PC-3 (cell line): ENCODE measurements at regions not wholly inside any gene's neighbourhood (a gene's known extent, or its start where the extent isn't known, plus 50 kb on each side); places are given as distances from the start of the nearest gene placed in this dataset.

ENCODE experiments used
- ATAC-seq: fragments of 200-7000 bp; cut with Tn5 transposase; 2 replicates; pipeline ENCODE4 v1.9.1; 2020; ENCODE audit warnings: mild to moderate bottlenecking, moderate library complexity
- BruUV-seq: library from RNA; stranded (reverse); fragments of 400-500 nt; replicated peaks from 2 replicates; lab custom pipeline; 2021; lab: Mats Ljungman, UMichigan
- CTCF ChIA-PET: fragments of 300-600 bp; sonication (Branson Sonifier 250); formaldehyde crosslinking; loops from one replicate; lab custom pipeline; 2022; ENCODE audit warnings: antibody characterized with exemption; lab: Charles Lee
- POLR2A ChIA-PET: fragments of 300-600 bp; sonication (Branson Sonifier 250); formaldehyde crosslinking; loops from one replicate; lab custom pipeline; 2022; ENCODE audit warnings: antibody characterized with exemption; ENCODE audit not compliant: unreplicated experiment; lab: Charles Lee
- DNase-seq: peaks from one replicate; pipeline ENCODE4 v3.0.0-alpha.2; 2015
- H2AFZ ChIP-seq: fragments of 300-600 bp; sonication (generic); 2 replicates; pipeline ENCODE4 v1.6.0; 2016; ENCODE audit warnings: antibody characterized with exemption, low read length
- H3F3A ChIP-seq: fragments of 300-600 bp; sonication (generic); one replicate; pipeline ENCODE4 v1.6.0; 2017; ENCODE audit warnings: antibody characterized with exemption, low read length, control low read depth, mild to moderate bottlenecking; ENCODE audit not compliant: unreplicated experiment
- H3K27ac ChIP-seq: fragments of 300-600 bp; sonication (generic); 2 replicates; pipeline ENCODE4 v1.5.1; 2016; ENCODE audit warnings: mild to moderate bottlenecking, low read length
- H3K27me3 ChIP-seq: fragments of 300-600 bp; sonication (generic); 2 replicates; pipeline ENCODE4 v1.6.1; 2016; ENCODE audit warnings: low read length, mixed read lengths
- H3K36me3 ChIP-seq: fragments of 300-600 bp; sonication (generic); 2 replicates; pipeline ENCODE4 v1.6.1; 2016; ENCODE audit warnings: low read depth, mixed run types, low read length, mixed read lengths
- H3K4me1 ChIP-seq: fragments of 300-600 bp; sonication (generic); 2 replicates; pipeline ENCODE4 v1.5.1; 2016; ENCODE audit warnings: low read length; ENCODE audit not compliant: insufficient read depth
- H3K4me2 ChIP-seq: fragments of 300-600 bp; sonication (generic); 2 replicates; pipeline ENCODE4 v1.6.0; 2016; ENCODE audit warnings: low read length
- H3K4me3 ChIP-seq: fragments of 300-600 bp; sonication (generic); 2 replicates; pipeline ENCODE4 v1.5.1; 2016; ENCODE audit warnings: mild to moderate bottlenecking, low read length, mixed read lengths
- H3K79me2 ChIP-seq: fragments of 300-600 bp; sonication (generic); 2 replicates; pipeline ENCODE4 v1.6.1; 2017; ENCODE audit warnings: low read length, mixed read lengths
- H3K9ac ChIP-seq: fragments of 300-600 bp; sonication (generic); 2 replicates; pipeline ENCODE4 v1.6.0; 2016; ENCODE audit warnings: mild to moderate bottlenecking, low read length
- H3K9me2 ChIP-seq: fragments of 300-600 bp; sonication (generic); replicated peaks from 2 replicates; pipeline ENCODE4 v1.6.1; 2016; ENCODE audit warnings: mixed run types, low read length, mixed read lengths
- H3K9me3 ChIP-seq: fragments of 300-600 bp; sonication (generic); 2 replicates; pipeline ENCODE4 v1.6.1; 2016; ENCODE audit warnings: low read length, mixed read lengths
- H4K20me1 ChIP-seq: fragments of 300-600 bp; sonication (generic); 2 replicates; pipeline ENCODE4 v1.6.1; 2016; ENCODE audit warnings: low read length, mixed read lengths
- EZH2 ChIP-seq: fragments of 300-600 bp; sonication (generic); IDR thresholded peaks from one replicate; pipeline ENCODE4 v1.6.1; 2017; ENCODE audit warnings: antibody characterized with exemption, mild to moderate bottlenecking, low read length; ENCODE audit not compliant: unreplicated experiment
- EZH2phosphoT487 ChIP-seq: fragments of 300-600 bp; sonication (generic); IDR thresholded peaks from 2 replicates; pipeline ENCODE4 v1.6.1; 2018; ENCODE audit warnings: mild to moderate bottlenecking, antibody characterized with exemption, low read length, borderline replicate concordance
- intact Hi-C: fragments of 100-400 bp; cut with micrococcal nuclease; formaldehyde crosslinking; loops from 2 replicates; pipeline ENCODE4 v1.9.0; 2023
- TF ChIP-seq, protein P1 (sequence below): fragments of 300-600 bp; sonication (generic); conservative IDR thresholded peaks from 2 replicates; pipeline ENCODE4 v1.5.1; 2017; ENCODE audit warnings: antibody characterized with exemption, low read depth, mild to moderate bottlenecking, low read length

GRCh38 chrX:137748827-137749226, 182.9 kb downstream of the ZIC3 start:
- DNase-seq (no peak), ATAC-seq (no peak)
- Histone ChIP-seq H3K4me2 (no peak overlapping the region), H3K79me2 (no peaks in the 10 kb centered on the region), H3K9me2 (no peaks in the 10 kb centered on the region), H3K9me3 (no peaks in the 10 kb centered on the region), H3K4me3 (no peak overlapping the region), H3K27ac (no peak overlapping the region), H4K20me1 (no peaks in the 10 kb centered on the region), H2AFZ (no peak overlapping the region), H3K27me3 (no peaks in the 10 kb centered on the region), H3F3A (no peaks in the 10 kb centered on the region), H3K9ac (no peak overlapping the region), H3K36me3 (no peaks in the 10 kb centered on the region), H3K4me1 (no peaks in the 10 kb centered on the region)
- TF ChIP-seq EZH2phosphoT487 (no peak), EZH2 (no peak)
- TF ChIP-seq, protein P1, sequence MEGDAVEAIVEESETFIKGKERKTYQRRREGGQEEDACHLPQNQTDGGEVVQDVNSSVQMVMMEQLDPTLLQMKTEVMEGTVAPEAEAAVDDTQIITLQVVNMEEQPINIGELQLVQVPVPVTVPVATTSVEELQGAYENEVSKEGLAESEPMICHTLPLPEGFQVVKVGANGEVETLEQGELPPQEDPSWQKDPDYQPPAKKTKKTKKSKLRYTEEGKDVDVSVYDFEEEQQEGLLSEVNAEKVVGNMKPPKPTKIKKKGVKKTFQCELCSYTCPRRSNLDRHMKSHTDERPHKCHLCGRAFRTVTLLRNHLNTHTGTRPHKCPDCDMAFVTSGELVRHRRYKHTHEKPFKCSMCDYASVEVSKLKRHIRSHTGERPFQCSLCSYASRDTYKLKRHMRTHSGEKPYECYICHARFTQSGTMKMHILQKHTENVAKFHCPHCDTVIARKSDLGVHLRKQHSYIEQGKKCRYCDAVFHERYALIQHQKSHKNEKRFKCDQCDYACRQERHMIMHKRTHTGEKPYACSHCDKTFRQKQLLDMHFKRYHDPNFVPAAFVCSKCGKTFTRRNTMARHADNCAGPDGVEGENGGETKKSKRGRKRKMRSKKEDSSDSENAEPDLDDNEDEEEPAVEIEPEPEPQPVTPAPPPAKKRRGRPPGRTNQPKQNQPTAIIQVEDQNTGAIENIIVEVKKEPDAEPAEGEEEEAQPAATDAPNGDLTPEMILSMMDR, result no peak
- no TSS peak for BruUV-seq
- CTCF ChIA-PET, result no interaction called here
- POLR2A ChIA-PET, result no interaction called here
- intact Hi-C loops, result no loop called here

- Histone ChIP-seq H3K9me2 (no peaks in the 10 kb centered on the region), H3F3A (no peaks in the 10 kb centered on the region), H3K4me3 (no peak overlapping the region), H3K9ac (no peak overlapping the region), H3K79me2 (no peaks in the 10 kb centered on the region), H4K20me1 (no peaks in the 10 kb centered on the region), H3K27me3 (no peaks in the 10 kb centered on the region), H2AFZ (no peak overlapping the region), H3K4me2 (no peak overlapping the region), H3K36me3 (no peaks in the 10 kb centered on the region), H3K9me3 (no peaks in the 10 kb centered on the region), H3K4me1 (no peaks in the 10 kb centered on the region), H3K27ac (no peak overlapping the region)
- CTCF ChIA-PET, result no interaction called here
- no TSS peak for BruUV-seq
- no peak for ATAC-seq
- POLR2A ChIA-PET, result no interaction called here
- DNase-seq, result no peak
- no peak for TF ChIP-seq EZH2phosphoT487
- TF ChIP-seq, protein P1, result no peak
- no peak for TF ChIP-seq EZH2
- intact Hi-C loops, result no loop called here
Measured at GRCh38 chrX:137749246-137749645, 183.3 kb downstream of the ZIC3 start.

GRCh38 chrX:137771537-137771936, 205.6 kb downstream of the ZIC3 start:
- no peaks in the 10 kb centered on the region for H3K36me3 ChIP-seq
- CTCF ChIA-PET, result no interaction called here
- intact Hi-C loops, result no loop called here

More at GRCh38 chrX:137771537-137771936, 205.6 kb downstream of the ZIC3 start:
- Histone ChIP-seq H3K4me3 (no peak overlapping the region), H2AFZ (no peak overlapping the region), H3K27me3 (no peaks in the 10 kb centered on the region), H3K4me1 (no peaks in the 10 kb centered on the region), H3K9me2 (no peaks in the 10 kb centered on the region), H3K9me3 (no peaks in the 10 kb centered on the region), H3K79me2 (no peaks in the 10 kb centered on the region), H4K20me1 (no peaks in the 10 kb centered on the region), H3K4me2 (no peak overlapping the region), H3K27ac (no peak overlapping the region), H3F3A (no peaks in the 10 kb centered on the region), H3K9ac (no peak overlapping the region)
- POLR2A ChIA-PET, result no interaction called here
- DNase-seq, result no peak
- BruUV-seq, result no TSS peak
- no peak for ATAC-seq
- TF ChIP-seq EZH2phosphoT487 (no peak), EZH2 (no peak)
- TF ChIP-seq, protein P1, result no peak
